Choroid plexus epithelial cell (primary cell): ENCODE measurements at regions not wholly inside any gene's neighbourhood (a gene's known extent, or its start where the extent isn't known, plus 50 kb on each side); places are given as distances from the start of the nearest gene placed in this dataset.

Experiments used
- DNase-seq: peaks from one replicate; pipeline ENCODE4 v3.0.0-alpha.2; 2010; ENCODE audit warnings: low read depth
- H3K4me3 ChIP-seq: 2 replicates; pipeline ENCODE4 v1.5.1; 2011; ENCODE audit warnings: low read depth, mild to moderate bottlenecking, control low read depth, low read length, moderate library complexity
- TF ChIP-seq, protein P1 (sequence below): conservative IDR thresholded peaks from 2 replicates; pipeline ENCODE4 v1.5.1; 2011; ENCODE audit warnings: low read depth, mild to moderate bottlenecking, control low read depth, inconsistent platforms, low read length, moderate library complexity

DNA sequence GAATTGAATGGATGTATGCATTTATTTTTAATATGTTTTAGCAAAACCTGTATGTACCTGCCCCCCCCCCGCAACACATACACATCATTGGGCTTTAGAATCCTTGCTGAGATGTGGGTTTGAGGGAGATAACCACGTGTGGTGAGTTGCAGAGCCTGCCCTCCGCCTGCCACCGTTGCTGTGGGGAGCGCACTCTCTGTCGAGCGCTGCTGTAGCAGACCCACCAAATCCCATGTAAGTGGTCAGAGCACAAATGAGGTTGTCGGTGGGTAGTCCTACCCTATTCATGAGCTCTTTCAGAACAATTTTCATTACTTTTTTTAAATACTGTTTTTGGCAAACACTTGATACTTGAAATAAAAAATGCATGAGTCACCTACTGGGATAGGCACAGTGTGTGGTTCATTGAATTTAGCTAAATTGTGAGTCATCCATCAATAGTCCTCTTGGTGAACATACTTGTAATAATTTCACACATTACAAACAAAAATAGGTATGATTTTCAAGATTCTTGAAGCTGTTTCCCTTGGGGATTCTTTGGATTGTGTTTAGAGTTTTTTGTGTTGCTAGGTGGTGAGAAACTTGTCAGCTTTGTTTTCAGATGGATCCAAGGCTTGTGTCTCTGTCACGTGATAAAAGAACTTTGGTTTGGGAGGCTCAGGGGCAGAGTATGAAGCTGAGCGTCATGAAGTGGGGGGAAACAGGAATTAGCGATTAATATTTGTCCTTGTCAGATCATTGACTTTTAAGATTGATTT is 107.6 kb downstream of the PTCSC3 start:
- peak; percentile 41 for DNase-seq
- H3K4me3 ChIP-seq = no peak overlapping the region
- TF ChIP-seq, protein P1, sequence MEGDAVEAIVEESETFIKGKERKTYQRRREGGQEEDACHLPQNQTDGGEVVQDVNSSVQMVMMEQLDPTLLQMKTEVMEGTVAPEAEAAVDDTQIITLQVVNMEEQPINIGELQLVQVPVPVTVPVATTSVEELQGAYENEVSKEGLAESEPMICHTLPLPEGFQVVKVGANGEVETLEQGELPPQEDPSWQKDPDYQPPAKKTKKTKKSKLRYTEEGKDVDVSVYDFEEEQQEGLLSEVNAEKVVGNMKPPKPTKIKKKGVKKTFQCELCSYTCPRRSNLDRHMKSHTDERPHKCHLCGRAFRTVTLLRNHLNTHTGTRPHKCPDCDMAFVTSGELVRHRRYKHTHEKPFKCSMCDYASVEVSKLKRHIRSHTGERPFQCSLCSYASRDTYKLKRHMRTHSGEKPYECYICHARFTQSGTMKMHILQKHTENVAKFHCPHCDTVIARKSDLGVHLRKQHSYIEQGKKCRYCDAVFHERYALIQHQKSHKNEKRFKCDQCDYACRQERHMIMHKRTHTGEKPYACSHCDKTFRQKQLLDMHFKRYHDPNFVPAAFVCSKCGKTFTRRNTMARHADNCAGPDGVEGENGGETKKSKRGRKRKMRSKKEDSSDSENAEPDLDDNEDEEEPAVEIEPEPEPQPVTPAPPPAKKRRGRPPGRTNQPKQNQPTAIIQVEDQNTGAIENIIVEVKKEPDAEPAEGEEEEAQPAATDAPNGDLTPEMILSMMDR = no peak

DNA sequence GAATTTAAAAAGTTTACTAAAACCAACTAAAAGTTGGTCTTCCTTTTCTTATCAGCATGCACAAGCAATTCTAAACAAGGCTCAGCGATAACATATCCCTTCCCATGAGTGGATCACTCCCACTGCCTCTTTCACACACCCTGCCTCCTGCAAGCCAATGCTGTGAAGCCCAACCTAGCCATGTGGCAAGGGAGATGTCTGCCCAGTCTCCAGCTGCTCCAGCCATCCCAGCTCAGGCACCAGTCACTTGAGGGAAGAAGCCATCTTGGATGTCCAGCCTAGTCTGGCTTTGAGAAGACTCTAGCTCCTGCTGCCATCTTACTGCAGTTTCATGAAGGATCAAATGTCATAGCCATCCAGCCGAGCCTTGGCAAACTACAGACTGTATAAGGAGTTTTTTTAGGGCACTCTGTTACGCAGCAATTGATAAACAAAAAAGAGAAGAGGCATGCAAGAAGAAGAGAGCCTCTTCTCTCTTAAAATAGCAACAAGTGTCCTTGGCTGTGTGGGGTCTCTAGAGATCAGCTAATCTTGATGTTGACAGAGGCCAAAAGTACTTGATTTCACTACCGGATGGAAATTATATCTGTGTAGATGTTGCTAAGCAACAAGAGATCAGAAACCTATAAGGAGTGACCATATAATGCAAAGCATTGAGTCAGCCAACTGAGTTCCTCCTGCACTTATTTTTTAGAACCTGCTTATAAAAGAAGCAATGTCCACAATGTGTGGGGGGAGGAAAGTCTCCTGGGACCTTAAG is 108.9 kb downstream of the PTCSC3 start:
- H3K4me3 ChIP-seq = no peak overlapping the region
- DNase-seq = no peak
- TF ChIP-seq, protein P1 = no peak

DNA sequence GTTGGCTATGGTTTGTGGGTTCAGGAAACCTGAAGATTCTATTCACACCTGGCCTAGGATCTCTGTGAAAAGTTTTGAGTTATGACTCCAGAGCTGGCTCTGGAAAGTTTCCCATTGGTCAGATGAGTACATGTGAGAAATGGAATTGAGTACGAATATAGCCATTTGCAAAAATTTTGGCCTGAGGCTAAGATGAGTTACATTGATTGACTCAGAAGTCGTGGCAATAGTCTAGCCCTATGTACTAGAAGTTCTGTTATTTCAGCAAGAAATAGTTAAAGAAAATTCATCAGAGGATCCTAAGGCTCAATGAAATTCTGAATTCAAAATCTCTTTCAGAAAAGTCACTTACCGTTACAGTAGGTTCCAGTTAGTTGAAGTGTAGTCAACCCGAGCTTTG is 109.9 kb downstream of the PTCSC3 start:
- no peak overlapping the region for H3K4me3 ChIP-seq
- TF ChIP-seq, protein P1 = no peak
- no peak for DNase-seq

DNA sequence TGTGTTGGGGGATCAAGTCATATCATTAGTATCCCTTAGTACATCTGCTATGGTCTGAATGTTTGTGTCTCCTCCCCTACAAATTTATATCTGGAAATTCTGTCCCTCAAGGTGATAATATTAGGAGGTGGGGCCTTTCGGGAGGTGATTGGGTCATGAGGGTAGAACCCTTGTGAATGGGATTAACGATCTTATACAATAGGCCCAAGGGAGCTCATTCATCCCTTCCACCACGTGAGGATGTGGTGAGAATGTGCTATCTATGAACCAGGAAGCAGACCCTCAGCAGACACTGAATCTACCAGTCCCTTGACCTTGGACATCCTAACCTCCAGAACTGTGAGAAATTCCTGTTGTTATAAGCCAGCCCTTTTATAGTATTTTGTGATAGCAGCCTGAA is 110.7 kb downstream of the PTCSC3 start:
- H3K4me3 ChIP-seq = no peak overlapping the region
- TF ChIP-seq, protein P1 = no peak
- no peak for DNase-seq

DNA sequence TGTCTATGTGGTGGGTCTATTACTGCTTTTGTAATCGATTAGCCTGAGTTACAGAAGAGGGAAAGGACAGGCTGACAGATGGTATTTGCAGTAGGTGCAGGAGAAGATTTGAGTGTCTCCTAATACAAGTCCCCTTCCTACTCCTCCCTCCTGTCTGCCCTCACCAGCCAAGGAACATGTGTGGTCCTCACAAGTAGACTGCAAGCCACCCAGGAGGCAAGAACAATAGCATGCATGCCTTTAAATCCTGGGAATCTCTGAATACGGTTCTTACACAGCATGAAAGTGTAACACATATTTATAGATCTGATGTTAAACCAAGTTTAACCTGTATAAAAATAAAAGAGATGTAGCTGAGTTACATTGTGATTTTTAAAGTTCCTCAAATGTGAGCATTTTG is 117.0 kb downstream of the PTCSC3 start:
- H3K4me3 ChIP-seq = no peak overlapping the region
- TF ChIP-seq, protein P1 = no peak
- DNase-seq = no peak

DNA sequence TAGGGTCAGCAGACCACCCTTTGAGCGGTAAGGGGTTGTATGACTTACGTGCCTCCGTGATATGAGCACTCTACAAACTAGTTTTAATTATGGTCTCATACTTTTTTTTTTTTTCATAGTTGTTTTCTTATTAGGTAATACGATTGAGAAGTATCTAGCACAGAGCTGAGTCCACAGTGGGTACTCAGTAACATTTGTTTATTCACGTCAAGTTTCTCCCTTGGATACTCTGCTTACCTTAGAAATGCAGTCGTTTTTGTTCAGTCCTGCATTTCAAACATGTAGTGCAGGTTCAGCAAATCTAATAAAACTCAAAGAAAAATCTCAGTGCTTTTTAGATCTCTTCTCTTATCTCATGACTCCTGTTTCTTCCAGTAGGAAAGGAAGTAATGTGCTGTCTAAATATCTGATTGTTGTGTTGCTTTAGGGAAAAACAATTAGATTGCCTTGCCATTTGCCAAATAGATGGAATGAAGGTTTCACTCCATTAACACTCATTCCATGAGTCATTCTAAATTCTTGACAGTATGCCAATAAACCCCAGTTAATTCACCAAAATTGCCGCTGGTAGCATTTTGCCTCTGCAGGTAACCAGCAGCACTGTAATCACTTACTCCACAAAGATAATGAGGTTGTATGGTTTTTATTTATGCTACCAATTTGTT is 118.9 kb downstream of the PTCSC3 start:
- DNase-seq = peak; percentile 1
- no peak overlapping the region for H3K4me3 ChIP-seq
- TF ChIP-seq, protein P1 = no peak
